CD1c-positive myeloid dendritic cell (primary cell): ENCODE measurements at regions not wholly inside any gene's neighbourhood (a gene's known extent, or its start where the extent isn't known, plus 50 kb on each side); places are given as distances from the start of the nearest gene placed in this dataset.

ENCODE experiments used
- DNase-seq: peaks from one replicate; pipeline ENCODE4 v3.0.0-alpha.2; 2016; ENCODE audit errors: extremely low spot score

DNA sequence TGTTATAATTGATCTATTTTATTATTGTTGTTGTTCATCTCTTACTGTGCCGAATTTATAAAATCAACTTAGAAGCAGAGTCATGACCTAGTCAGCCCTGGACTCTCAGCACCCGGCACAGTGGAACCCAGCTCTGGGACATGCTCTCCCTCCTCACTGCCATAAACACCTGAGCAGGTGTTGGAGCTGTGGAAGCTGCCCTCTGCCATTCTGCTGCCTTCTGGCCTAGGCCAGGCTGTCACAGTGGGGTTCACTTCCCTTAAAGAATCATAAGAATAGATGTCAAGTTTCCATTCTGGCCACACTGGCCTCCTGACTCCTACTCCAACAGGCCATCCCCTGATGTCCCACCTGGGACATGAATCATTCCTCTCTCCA is 192.2 kb downstream of the ZFP36L2 start:
- DNase-seq: no peak

DNA sequence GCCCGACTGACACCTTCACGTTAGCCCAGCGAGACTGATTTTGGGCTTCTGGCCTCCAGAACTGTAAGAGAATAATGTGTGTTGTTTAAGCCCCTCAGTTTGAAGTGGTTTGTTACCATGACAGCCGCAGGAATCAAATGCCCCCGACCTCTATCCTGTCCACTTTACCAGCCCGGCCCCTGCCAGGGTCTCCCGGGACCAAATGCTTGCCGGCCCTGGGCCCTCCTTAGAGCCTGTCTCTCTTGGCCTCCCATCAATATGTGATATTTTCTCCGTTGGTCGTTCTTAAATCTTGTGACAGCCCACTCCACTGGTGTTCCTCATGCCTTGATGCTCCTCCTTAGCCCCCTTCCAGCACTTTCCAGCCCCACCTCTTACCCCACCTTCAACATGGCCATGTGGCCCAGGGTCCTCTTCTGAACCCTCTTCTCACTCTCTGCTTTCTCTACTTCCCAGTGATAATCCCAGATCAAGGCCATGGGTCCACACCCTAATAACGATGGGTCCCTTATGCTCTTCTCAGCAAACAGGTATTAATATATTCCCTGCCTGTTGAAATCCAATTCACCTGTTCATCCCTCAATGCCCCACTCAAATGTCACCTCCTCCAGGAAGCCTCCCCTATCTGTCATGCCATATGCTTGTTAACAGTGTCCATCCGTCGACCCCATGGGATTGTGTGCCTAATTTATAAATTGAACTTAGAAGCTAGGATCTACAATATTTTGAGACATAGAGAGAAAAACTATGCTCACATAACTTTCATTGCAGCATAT is 192.8 kb downstream of the ZFP36L2 start:
- DNase-seq: no peak

- DNase-seq: no peak
Measured at GRCh38 chr2:43033016-43033270, 193.5 kb downstream of the ZFP36L2 start.

- no peak for DNase-seq
Measured at GRCh38 chr2:43032213-43033015, 194.0 kb downstream of the ZFP36L2 start.

GRCh38 chr2:43031471-43032212 is 194.8 kb downstream of the ZFP36L2 start:
- no peak for DNase-seq

DNA sequence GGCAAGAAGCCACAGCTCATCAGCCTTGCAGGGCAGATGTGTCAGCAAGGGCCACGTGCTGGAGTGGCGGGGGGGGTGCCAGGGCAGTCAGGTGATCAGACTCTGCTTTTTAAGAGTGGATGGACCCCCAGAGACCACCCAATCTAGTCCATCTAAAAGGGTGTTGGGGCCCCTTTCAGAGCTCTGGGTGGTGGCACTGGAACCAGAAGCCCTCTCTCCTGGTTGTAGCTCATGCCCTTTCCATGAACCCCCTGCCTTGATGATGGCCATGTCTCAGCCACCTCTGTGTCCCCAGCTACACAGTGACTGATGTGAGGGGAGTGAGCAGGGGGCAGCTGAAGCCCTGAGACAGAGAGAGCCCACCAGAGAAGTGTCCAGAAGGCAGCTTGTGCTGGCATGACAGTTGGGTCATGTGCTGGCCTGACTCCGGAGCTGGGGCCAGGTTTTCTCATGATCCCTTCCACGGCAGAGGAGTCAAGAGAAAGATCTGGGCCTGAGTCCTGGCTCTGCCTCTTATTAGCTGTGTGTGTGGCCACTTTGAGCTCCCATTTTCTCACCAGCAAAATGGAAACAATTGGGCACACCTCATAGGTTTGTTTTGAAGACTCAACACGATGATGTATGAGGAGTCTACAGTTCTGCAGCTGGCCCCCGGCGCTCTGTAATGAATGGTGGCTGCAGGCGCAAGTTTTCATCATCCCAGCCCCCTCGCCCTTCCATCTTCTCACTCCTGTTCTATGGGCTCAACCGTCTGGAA is 195.7 kb downstream of the ZFP36L2 start:
- DNase-seq: no peak

GRCh38 chr2:43029186-43029585 is 197.2 kb downstream of the ZFP36L2 start:
- no peak for DNase-seq

- DNase-seq: no peak
Measured at GRCh38 chr2:43028188-43028587, 198.2 kb downstream of the ZFP36L2 start.

- DNase-seq: peak; percentile 55
Measured at GRCh38 chr2:43027097-43027873, 199.1 kb downstream of the ZFP36L2 start.

DNA sequence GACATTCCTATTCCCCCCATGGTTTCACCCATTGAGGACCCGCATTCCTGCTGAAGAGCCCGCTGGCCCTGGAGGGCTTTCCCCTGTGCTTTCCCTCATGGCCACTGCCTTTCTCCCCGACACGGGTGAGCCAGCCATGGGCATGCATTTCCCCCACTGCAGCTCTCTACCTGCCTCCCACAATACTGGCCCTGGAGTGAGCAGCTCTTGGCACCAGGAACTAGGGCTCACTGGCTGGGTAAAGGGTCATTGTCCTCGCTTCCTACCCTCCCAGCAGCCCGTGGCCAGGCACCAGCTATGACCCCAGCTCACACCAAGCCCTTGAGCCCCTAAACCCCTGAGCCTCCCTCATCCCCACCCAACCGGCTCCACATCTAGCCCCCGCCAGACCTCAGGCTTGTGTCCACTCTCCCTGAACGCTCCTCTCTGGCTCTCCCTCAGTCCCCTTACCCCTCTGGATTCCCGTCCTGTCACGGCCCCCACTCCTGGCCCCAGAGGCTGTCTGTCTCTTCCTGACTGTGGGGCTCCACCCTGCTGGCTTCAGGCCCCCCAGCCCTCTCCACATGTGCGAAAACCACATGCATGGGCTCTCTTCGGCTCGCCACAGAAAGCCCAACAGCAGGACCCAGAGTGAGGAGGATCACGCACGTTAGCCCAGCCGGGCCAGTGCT is 199.8 kb downstream of the ZFP36L2 start:
- DNase-seq: no peak

GRCh38 chr2:43025709-43026295 is 200.6 kb downstream of the ZFP36L2 start:
- peak; percentile 17 for DNase-seq

- peak; percentile 31 for DNase-seq
Measured at GRCh38 chr2:43024515-43025011, 201.8 kb downstream of the ZFP36L2 start.

- DNase-seq: no peak
Measured at GRCh38 chr2:43023791-43024514, 202.5 kb downstream of the ZFP36L2 start.

- no peak for DNase-seq
Measured at GRCh38 chr2:43022896-43023295, 203.5 kb downstream of the ZFP36L2 start.

DNA sequence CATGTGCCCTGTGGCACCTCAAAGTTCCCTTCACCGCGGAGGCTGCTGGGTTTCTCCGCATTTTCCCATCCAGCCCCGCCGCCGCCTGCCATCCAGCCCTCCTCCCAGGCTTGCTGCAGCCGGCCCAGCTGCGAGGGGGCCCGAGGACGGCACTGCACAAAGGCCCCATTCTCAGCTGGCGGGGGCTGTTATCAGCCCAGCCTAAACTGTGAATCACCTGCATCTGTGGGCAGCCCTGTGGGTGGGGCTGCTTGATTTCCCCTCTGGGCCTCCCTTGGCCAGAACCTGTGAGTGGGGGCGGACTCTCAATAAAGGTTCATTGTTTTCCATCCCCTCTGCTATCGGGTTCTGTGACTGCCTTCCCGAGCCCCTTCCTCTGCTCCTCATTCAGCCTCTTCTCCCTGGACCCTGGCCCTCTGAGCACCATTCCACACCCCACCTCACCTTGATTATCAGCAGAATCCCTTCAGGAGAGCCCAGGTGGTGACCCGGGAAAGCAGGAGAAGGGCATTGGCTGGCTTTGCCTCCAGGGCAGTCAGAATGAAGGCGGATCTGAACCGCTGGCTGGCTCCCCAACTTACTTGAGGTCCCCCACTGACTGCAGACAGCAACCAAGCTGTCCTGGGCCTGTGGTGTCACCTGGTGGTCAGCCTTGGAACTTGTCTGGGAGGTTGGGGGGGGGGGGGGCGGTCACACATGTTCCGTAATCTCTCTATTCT is 204.5 kb downstream of the ZFP36L2 start:
- no peak for DNase-seq

DNA sequence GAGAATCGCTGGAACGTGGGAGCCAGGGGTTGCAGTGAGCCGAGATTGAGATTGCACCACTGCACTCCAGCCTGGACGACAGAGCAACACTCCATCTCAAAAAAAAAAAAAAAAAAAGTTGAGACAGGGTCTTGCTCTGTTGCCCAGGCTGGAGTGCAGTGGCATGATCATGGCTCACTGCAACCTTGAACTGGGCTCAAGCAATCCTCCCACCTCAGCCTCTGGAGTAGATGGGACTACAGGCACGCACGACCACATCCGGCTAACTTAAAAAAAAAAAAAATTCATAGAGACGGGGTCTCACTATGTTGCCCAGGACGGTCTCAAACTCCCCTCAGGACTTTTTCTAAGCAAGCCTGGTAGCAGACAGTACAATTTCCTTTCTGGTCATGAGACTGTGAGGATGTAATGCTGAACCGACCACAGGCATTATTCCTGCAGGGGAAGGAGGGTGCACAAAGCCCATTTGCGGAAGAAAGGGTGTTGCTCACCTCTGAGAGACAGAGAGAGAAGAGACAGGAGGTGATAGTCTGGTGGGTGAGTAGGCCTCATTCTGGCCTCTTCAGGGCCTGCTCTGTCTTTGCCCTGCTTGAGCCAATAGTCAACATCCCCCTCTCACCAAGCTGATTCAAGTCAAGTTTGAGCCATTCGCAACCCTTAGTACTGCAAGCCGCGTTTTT is 205.3 kb downstream of the ZFP36L2 start:
- peak; percentile 22 for DNase-seq

DNA sequence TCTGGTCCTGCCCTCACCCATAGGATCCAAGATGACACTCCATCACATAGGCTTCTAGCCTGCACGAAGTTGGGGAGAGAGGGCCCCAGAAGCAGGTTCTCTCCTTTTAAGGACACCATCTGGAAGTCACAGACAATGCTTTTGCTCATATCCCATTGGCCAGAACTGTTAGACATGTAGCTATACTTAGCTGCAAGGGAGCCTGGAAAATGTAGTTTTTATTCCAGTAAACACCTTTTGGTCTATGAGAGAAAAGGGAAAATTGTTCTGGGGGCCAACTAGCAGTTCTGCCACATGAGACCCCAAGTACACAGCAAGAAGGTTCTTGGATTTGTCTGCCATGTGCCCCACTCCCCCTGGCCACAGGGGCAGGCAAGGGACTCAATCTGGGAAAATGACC is 206.1 kb downstream of the ZFP36L2 start:
- no peak for DNase-seq

GRCh38 chr2:43019536-43020183 is 206.7 kb downstream of the ZFP36L2 start:
- no peak for DNase-seq
